Muscle layer of colon (tissue), 2 donors: ENCODE measurements at regions not wholly inside any gene's neighbourhood (a gene's known extent, or its start where the extent isn't known, plus 50 kb on each side); places are given as distances from the start of the nearest gene placed in this dataset.

Experiments
- H3K27ac ChIP-seq: one replicate; pipeline ENCODE4 v1.7.0; 2013; ENCODE audit warnings: low read depth, mild to moderate bottlenecking, low read length, moderate library complexity
- H3K27me3 ChIP-seq, 2 donors: one replicate each; pipeline ENCODE4 v1.7.0; 2013; ENCODE audit warnings: low read length in 2 of 2, mild to moderate bottlenecking in 2 of 2; ENCODE audit not compliant: insufficient read depth in 2 of 2, control insufficient read depth in 1 of 2
- H3K36me3 ChIP-seq: one replicate; pipeline ENCODE4 v1.7.0; 2013; ENCODE audit warnings: mild to moderate bottlenecking, low read length; ENCODE audit not compliant: insufficient read depth
- H3K4me1 ChIP-seq: one replicate; pipeline ENCODE4 v1.7.0; 2013; ENCODE audit warnings: mild to moderate bottlenecking, low read length; ENCODE audit not compliant: insufficient read depth
- H3K4me3 ChIP-seq, 2 donors: one replicate each; pipeline ENCODE4 v1.7.0; 2013; ENCODE audit warnings: low read length in 2 of 2, low read depth in 1 of 2, mild to moderate bottlenecking in 1 of 2, moderate library complexity in 1 of 2
- H3K9ac ChIP-seq: one replicate; pipeline ENCODE4 v1.7.0; 2013; ENCODE audit warnings: low read length
- H3K9me3 ChIP-seq: one replicate; pipeline ENCODE4 v1.7.0; 2013; ENCODE audit warnings: mild to moderate bottlenecking, low read length
- donor health status: abdominal sarcoma.
- donor health status: Adenocarcinoma of cecum.

GRCh38 chr10:6866757-6867156, 286.7 kb upstream of the PRKCQ start:
- Histone ChIP-seq H3K27me3 (no peaks in the 10 kb centered on the region), H3K9ac (no peak overlapping the region), H3K9me3 (no peaks in the 10 kb centered on the region), H3K27ac (no peak overlapping the region), H3K36me3 (no peaks in the 10 kb centered on the region), H3K4me3 (no peak overlapping the region), H3K4me1 (no peaks in the 10 kb centered on the region)

- Histone ChIP-seq H3K4me1 (no peaks in the 10 kb centered on the region), H3K27me3 (no peaks in the 10 kb centered on the region), H3K9me3 (no peaks in the 10 kb centered on the region), H3K4me3 (no peak overlapping the region), H3K9ac (no peak overlapping the region), H3K27ac (no peak overlapping the region), H3K36me3 (no peaks in the 10 kb centered on the region)
Measured at GRCh38 chr10:6864142-6864541, 284.1 kb upstream of the PRKCQ start.

- no peak overlapping the region for H3K4me3 ChIP-seq
- H3K27ac ChIP-seq: no peak overlapping the region
- H3K9me3 ChIP-seq: no peaks in the 10 kb centered on the region
- H3K4me1 ChIP-seq: no peaks in the 10 kb centered on the region
- H3K27me3 ChIP-seq: no peaks in the 10 kb centered on the region
- no peak overlapping the region for H3K9ac ChIP-seq
- H3K36me3 ChIP-seq: no peaks in the 10 kb centered on the region
Measured at GRCh38 chr10:6863381-6863780, 283.3 kb upstream of the PRKCQ start.

GRCh38 chr10:6850452-6850851, 270.4 kb upstream of the PRKCQ start:
- H3K27ac ChIP-seq: no peak overlapping the region
- H3K27me3 ChIP-seq: no peaks in the 10 kb centered on the region
- no peak overlapping the region for H3K9ac ChIP-seq
- no peaks in the 10 kb centered on the region for H3K4me1 ChIP-seq
- no peak overlapping the region for H3K4me3 ChIP-seq
- H3K36me3 ChIP-seq: no peaks in the 10 kb centered on the region
- H3K9me3 ChIP-seq: no peaks in the 10 kb centered on the region

- Histone ChIP-seq H3K27me3 (no peaks in the 10 kb centered on the region), H3K27ac (no peak overlapping the region), H3K4me3 (no peak overlapping the region), H3K9me3 (no peaks in the 10 kb centered on the region), H3K4me1 (no peaks in the 10 kb centered on the region), H3K9ac (no peak overlapping the region), H3K36me3 (no peaks in the 10 kb centered on the region)
Measured at GRCh38 chr10:6847561-6847960, 267.5 kb upstream of the PRKCQ start.

GRCh38 chr10:6843894-6844650, 264.0 kb upstream of the PRKCQ start:
- no peaks in the 10 kb centered on the region for H3K27me3 ChIP-seq
- H3K9me3 ChIP-seq: no peaks in the 10 kb centered on the region
- H3K36me3 ChIP-seq: no peaks in the 10 kb centered on the region
- no peak overlapping the region for H3K27ac ChIP-seq
- H3K4me3 ChIP-seq: no peak overlapping the region
- H3K4me1 ChIP-seq: no peaks in the 10 kb centered on the region
- H3K9ac ChIP-seq: no peak overlapping the region

- no peak overlapping the region for H3K27ac ChIP-seq
- no peak overlapping the region for H3K4me3 ChIP-seq
- no peaks in the 10 kb centered on the region for H3K9me3 ChIP-seq
- H3K4me1 ChIP-seq: no peaks in the 10 kb centered on the region
- H3K27me3 ChIP-seq: no peaks in the 10 kb centered on the region
- no peak overlapping the region for H3K9ac ChIP-seq
- H3K36me3 ChIP-seq: no peaks in the 10 kb centered on the region
Measured at GRCh38 chr10:6843481-6843881, 263.4 kb upstream of the PRKCQ start.

- no peaks in the 10 kb centered on the region for H3K36me3 ChIP-seq
- no peak overlapping the region for H3K4me3 ChIP-seq
- no peaks in the 10 kb centered on the region for H3K27me3 ChIP-seq
- H3K9me3 ChIP-seq: no peaks in the 10 kb centered on the region
- H3K27ac ChIP-seq: no peak overlapping the region
- no peak overlapping the region for H3K9ac ChIP-seq
- H3K4me1 ChIP-seq: no peaks in the 10 kb centered on the region
Measured at GRCh38 chr10:6842722-6843121, 262.6 kb upstream of the PRKCQ start.

- Histone ChIP-seq H3K36me3 (no peaks in the 10 kb centered on the region), H3K4me3 (no peak overlapping the region), H3K9me3 (no peaks in the 10 kb centered on the region), H3K4me1 (no peaks in the 10 kb centered on the region), H3K27ac (no peak overlapping the region), H3K27me3 (no peaks in the 10 kb centered on the region), H3K9ac (no peak overlapping the region)
Measured at GRCh38 chr10:6841761-6842160, 261.7 kb upstream of the PRKCQ start.

GRCh38 chr10:6840766-6841165, 260.7 kb upstream of the PRKCQ start:
- H3K27me3 ChIP-seq: no peaks in the 10 kb centered on the region
- no peak overlapping the region for H3K4me3 ChIP-seq
- no peak overlapping the region for H3K27ac ChIP-seq
- H3K9ac ChIP-seq: no peak overlapping the region
- no peaks in the 10 kb centered on the region for H3K4me1 ChIP-seq
- no peaks in the 10 kb centered on the region for H3K36me3 ChIP-seq
- H3K9me3 ChIP-seq: no peaks in the 10 kb centered on the region

GRCh38 chr10:6840201-6840691, 260.2 kb upstream of the PRKCQ start:
- H3K27ac ChIP-seq: no peak overlapping the region
- H3K9ac ChIP-seq: no peak overlapping the region
- no peaks in the 10 kb centered on the region for H3K4me1 ChIP-seq
- H3K4me3 ChIP-seq: no peak overlapping the region
- no peaks in the 10 kb centered on the region for H3K9me3 ChIP-seq
- no peaks in the 10 kb centered on the region for H3K36me3 ChIP-seq
- H3K27me3 ChIP-seq: no peaks in the 10 kb centered on the region

GRCh38 chr10:6838118-6838517, 258.0 kb upstream of the PRKCQ start:
- Histone ChIP-seq H3K9me3 (no peaks in the 10 kb centered on the region), H3K9ac (no peak overlapping the region)

More at GRCh38 chr10:6838118-6838517, 258.0 kb upstream of the PRKCQ start:
- H3K27me3 ChIP-seq: no peaks in the 10 kb centered on the region
- no peaks in the 10 kb centered on the region for H3K36me3 ChIP-seq
- H3K4me1 ChIP-seq: no peaks in the 10 kb centered on the region
- H3K4me3 ChIP-seq: no peak overlapping the region
- no peak overlapping the region for H3K27ac ChIP-seq
